Dermis blood vessel endothelial cell (primary cell): ENCODE measurements at regions not wholly inside any gene's neighbourhood (a gene's known extent, or its start where the extent isn't known, plus 50 kb on each side); places are given as distances from the start of the nearest gene placed in this dataset.
"Not testable (repeated sequence)": the region's sequence is repeated elsewhere in the genome, so short reads cannot be mapped to it uniquely, and the experiment has no call there.

Experiments
- DNase-seq: peaks from one replicate; pipeline ENCODE4 v3.0.0; 2010

- not testable (repeated sequence) for DNase-seq
Measured at GRCh38 chrX:71822314-71822713, 59.2 kb downstream of the CXorf49B start.

DNA sequence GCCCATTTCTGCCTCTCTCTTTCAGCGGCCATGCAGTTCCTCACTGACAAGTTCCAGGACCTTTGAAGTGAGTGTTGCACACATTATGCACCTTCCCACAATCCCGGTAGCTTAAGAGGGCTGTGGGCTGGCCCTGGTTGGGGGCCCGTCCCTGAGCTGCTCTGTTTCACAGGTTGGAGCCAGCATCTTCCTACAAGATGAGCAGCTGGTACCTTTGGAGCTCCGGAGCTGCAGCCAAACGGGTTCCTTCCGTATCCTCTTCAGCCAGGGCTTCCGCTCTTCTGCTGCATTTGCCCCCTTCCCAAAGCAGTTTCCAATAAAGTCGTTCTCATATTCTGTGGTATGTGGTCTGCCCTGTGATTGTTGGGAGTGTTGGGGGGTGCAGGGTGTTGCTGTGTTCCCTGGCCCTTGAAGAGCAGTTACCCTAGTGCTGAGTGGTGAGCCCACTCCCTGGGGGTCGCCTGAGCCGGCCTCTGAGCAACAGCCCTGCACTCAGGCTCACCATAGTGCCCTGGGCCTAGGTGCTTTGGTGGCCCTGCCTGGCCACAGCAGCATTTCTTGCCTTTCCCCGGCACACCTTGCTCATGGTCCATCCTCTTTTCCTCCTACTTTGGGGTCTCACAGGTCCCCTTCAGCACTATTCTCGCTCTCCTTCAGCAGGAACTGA is 60.4 kb downstream of the CXorf49B start:
- no peak for DNase-seq

GRCh38 chrX:71828086-71828485 is 64.9 kb downstream of the CXorf49B start:
- DNase-seq = no peak

DNA sequence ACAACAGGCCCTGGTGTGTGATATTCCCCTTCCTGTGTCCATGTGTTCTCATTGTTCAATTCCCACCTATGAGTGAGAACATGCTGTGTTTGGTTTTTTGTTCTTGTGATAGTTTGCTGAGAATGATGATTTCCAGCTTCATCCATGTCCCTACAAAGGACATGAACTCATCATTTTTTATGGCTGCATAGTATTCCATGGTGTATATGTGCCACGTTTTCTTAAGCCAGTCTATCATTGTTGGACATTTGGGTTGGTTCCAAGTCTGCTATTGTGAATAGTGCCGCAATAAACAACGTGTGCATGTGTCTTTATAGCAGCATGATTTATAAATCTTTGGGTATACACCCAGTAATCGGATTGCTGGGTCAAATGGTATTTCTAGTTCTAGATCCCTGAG is 72.6 kb upstream of the NHSL2 start:
- not testable (repeated sequence) for DNase-seq

- DNase-seq = no peak
Measured at GRCh38 chrX:71846429-71846828, 64.2 kb upstream of the NHSL2 start.

DNA sequence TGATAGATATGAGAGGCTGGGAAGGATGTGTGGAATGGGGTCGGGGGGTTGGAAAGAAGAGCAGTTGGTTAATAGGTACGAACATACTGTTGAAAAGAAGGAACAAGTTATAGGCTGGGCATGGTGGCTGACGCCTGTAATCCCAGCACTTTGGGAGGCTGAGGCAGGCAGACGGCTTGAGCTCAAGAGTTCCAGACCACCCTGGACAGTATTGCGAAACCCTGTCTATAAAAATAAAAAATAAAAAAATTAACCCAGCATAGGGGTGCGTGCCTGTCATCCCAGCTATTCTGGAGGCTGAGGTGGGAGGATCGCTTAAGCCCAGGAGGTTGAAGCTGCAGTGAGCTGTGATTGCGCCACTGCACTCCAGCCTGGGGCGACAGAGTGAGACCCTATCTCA is 58.5 kb upstream of the NHSL2 start:
- DNase-seq = no peak

DNA sequence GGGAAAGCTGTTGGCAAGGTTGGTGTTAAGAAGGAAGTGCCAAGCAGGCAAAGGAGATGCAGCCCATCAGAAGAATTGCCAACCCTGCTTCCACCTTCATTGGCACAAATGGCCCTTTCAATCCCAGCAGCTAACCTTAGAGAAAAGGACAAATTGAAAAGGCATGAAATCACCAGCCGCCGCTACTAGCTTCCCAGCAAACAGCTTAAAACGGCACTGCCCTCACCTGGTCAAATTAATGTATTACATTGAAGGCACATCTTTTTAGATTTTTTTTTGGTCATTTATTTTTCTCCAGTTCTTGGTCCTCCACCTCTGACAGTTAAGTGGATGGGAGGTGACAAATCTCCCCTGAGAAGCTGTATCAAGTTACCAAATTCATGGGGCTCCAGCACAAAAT is 51.0 kb upstream of the NHSL2 start:
- peak; percentile 49 for DNase-seq
